GM04504 (cell line): ENCODE measurements at regions not wholly inside any gene's neighbourhood (a gene's known extent, or its start where the extent isn't known, plus 50 kb on each side); places are given as distances from the start of the nearest gene placed in this dataset.

ENCODE experiments used
- DNase-seq: peaks from one replicate; pipeline ENCODE4 v3.0.0-alpha.2; 2012; ENCODE audit warnings: low read depth

GRCh38 chr3:43783987-43784639, 93.4 kb downstream of the ABHD5 start:
- no peak for DNase-seq

GRCh38 chr3:43784640-43785011, 93.9 kb downstream of the ABHD5 start:
- no peak for DNase-seq

- DNase-seq = no peak
Observed at GRCh38 chr3:43785551-43785950, 94.8 kb downstream of the ABHD5 start.

GRCh38 chr3:43786102-43786501, 95.4 kb downstream of the ABHD5 start:
- DNase-seq = no peak

- no peak for DNase-seq
Observed at GRCh38 chr3:43786526-43787305, 96.0 kb downstream of the ABHD5 start.

- DNase-seq = no peak
Observed at GRCh38 chr3:43787330-43787729, 96.6 kb downstream of the ABHD5 start.

- no peak for DNase-seq
Observed at GRCh38 chr3:43789028-43789427, 98.3 kb downstream of the ABHD5 start.

GRCh38 chr3:43790060-43790459, 99.3 kb downstream of the ABHD5 start:
- DNase-seq = no peak

GRCh38 chr3:43790476-43790875, 99.7 kb downstream of the ABHD5 start:
- no peak for DNase-seq

GRCh38 chr3:43791246-43791645, 100.5 kb downstream of the ABHD5 start:
- no peak for DNase-seq

- DNase-seq = no peak
Observed at GRCh38 chr3:43792904-43793303, 102.2 kb downstream of the ABHD5 start.

GRCh38 chr3:43793648-43794372, 103.1 kb downstream of the ABHD5 start:
- DNase-seq = no peak

- DNase-seq = peak; percentile 66
Observed at GRCh38 chr3:43794776-43795175, 104.0 kb downstream of the ABHD5 start.

- DNase-seq = no peak
Observed at GRCh38 chr3:43795491-43795890, 104.8 kb downstream of the ABHD5 start.

- no peak for DNase-seq
Observed at GRCh38 chr3:43796041-43796596, 105.4 kb downstream of the ABHD5 start.

- no peak for DNase-seq
Observed at GRCh38 chr3:43797794-43798193, 107.1 kb downstream of the ABHD5 start.

GRCh38 chr3:43810797-43811196, 120.1 kb downstream of the ABHD5 start:
- no peak for DNase-seq

GRCh38 chr3:43814461-43814860, 123.7 kb downstream of the ABHD5 start:
- no peak for DNase-seq

GRCh38 chr3:43816372-43816771, 125.6 kb downstream of the ABHD5 start:
- DNase-seq = no peak

GRCh38 chr3:43817064-43817463, 126.3 kb downstream of the ABHD5 start:
- no peak for DNase-seq

GRCh38 chr3:43817825-43818224, 127.1 kb downstream of the ABHD5 start:
- no peak for DNase-seq

GRCh38 chr3:43818229-43818628, 127.5 kb downstream of the ABHD5 start:
- DNase-seq = no peak
